HepG2 (cell line): ENCODE measurements at regions not wholly inside any gene's neighbourhood (a gene's known extent, or its start where the extent isn't known, plus 50 kb on each side); places are given as distances from the start of the nearest gene placed in this dataset.

Experiments
- ATAC-seq: fragments of 200-7000 bp; cut with Tn5 transposase; 3 replicates; pipeline ENCODE4 v1.9.1; 2020; ENCODE audit warnings: mild to moderate bottlenecking, moderate library complexity
- BruUV-seq: library from RNA; stranded (reverse); fragments of 400-500 nt; replicated peaks from 2 replicates; lab custom pipeline; 2021; lab: Mats Ljungman, UMichigan
- CTCF ChIA-PET: fragments of 300-600 bp; formaldehyde crosslinking; extraction: SDS; loops from one replicate; lab custom pipeline; 2021; ENCODE audit warnings: low total read pairs, inconsistent platforms, low intra/inter-chr PET ratio; lab: Yijun Ruan, JAX
- POLR2A ChIA-PET: fragments of 350-600 bp; sonication (Branson Sonifier 250); formaldehyde crosslinking; loops from one replicate; lab custom pipeline; 2020; ENCODE audit warnings: antibody characterized with exemption, inconsistent platforms; lab: Yijun Ruan, JAX
- DNase-seq: peaks from one replicate; pipeline ENCODE4 v3.0.0-alpha.2; 2015; ENCODE audit warnings: low spot score
- FAIRE-seq: peaks from 3 replicates; lab custom pipeline; 2011; peaks lifted over from hg19 to GRCh38; lab: Jason Lieb, UNC
- H2AFZ ChIP-seq: one replicate; pipeline ENCODE4 v1.6.1; 2011; ENCODE audit warnings: low read length, inconsistent platforms
- H3K27ac ChIP-seq: fragments of 300-600 bp; 3 replicates; pipeline ENCODE4 v1.8.0; 2011; ENCODE audit warnings: mixed run types, mild to moderate bottlenecking, mixed read lengths, low read length, inconsistent platforms; ENCODE audit not compliant: insufficient read depth; ENCODE audit errors: extremely low read length
- H3K27me3 ChIP-seq, 2 experiments: fragments of 200-600 bp in 1 of 2; 2 replicates in 1 of 2; 3 replicates in 1 of 2; pipeline versions ENCODE4 v1.6.0 to v1.8.0; 2011; ENCODE audit warnings: low read length in 2 of 2, mild to moderate bottlenecking in 2 of 2, moderate library complexity in 2 of 2, inconsistent platforms in 1 of 2; ENCODE audit not compliant: insufficient read depth in 2 of 2, control insufficient read depth in 1 of 2
- H3K36me3 ChIP-seq, 2 experiments: fragments of 200-600 bp in 1 of 2; replicated peaks in 1 of 2; 2 replicates in 1 of 2; 3 replicates in 1 of 2; pipeline versions ENCODE4 v1.5.1 to v1.8.0; 2011; ENCODE audit warnings: low read length in 2 of 2, inconsistent platforms in 1 of 2; ENCODE audit not compliant: insufficient read depth in 2 of 2, control insufficient read depth in 1 of 2
- H3K4me1 ChIP-seq: 2 replicates; pipeline ENCODE4 v1.5.1; 2012; ENCODE audit warnings: low read length, inconsistent platforms; ENCODE audit not compliant: insufficient read depth
- H3K4me2 ChIP-seq: 2 replicates; pipeline ENCODE4 v1.6.0; 2011; ENCODE audit warnings: low read depth, low read length, inconsistent platforms
- H3K4me3 ChIP-seq, 3 experiments: fragments of 200-600 bp in 1 of 3; sonication (generic), shearing (Covaris generic) in 1 of 3; replicated peaks in 1 of 3; 2 replicates each; pipeline ENCODE4 v1.5.1; 2011 to 2016; ENCODE audit warnings: low read length in 3 of 3, inconsistent platforms in 2 of 3, low read depth in 2 of 3, mild to moderate bottlenecking in 2 of 3, control low read depth in 1 of 3, mixed read lengths in 1 of 3; ENCODE audit not compliant: insufficient read depth in 1 of 3
- H3K79me2 ChIP-seq: one replicate; pipeline ENCODE4 v1.6.1; 2011; ENCODE audit warnings: low read length, inconsistent platforms; ENCODE audit not compliant: insufficient read depth
- H3K9ac ChIP-seq: 2 replicates; pipeline ENCODE4 v1.6.0; 2011; ENCODE audit warnings: mild to moderate bottlenecking, low read depth, low read length, inconsistent platforms; ENCODE audit not compliant: insufficient read depth
- H3K9me3 ChIP-seq: 2 replicates; pipeline ENCODE4 v1.5.1; 2012; ENCODE audit warnings: mild to moderate bottlenecking, low read length
- H4K20me1 ChIP-seq: 2 replicates; pipeline ENCODE4 v1.6.0; 2011; ENCODE audit warnings: inconsistent platforms, mild to moderate bottlenecking, low read length, moderate library complexity; ENCODE audit not compliant: insufficient read depth
- HNRNPK ChIP-seq: fragments of 200-400 bp; formaldehyde crosslinking; IDR thresholded peaks from 2 replicates; pipeline ENCODE4 v1.6.1; 2018; ENCODE audit warnings: low read length, low read depth, moderate library complexity, mild to moderate bottlenecking; ENCODE audit not compliant: poor library complexity, severe bottlenecking
- TOE1 ChIP-seq: sonication (generic); formaldehyde crosslinking; IDR thresholded peaks from 2 replicates; pipeline ENCODE4 v1.4.0; 2020; ENCODE audit warnings: mild to moderate bottlenecking, missing genetic modification reagents
- ZBTB7B ChIP-seq: sonication (generic); formaldehyde crosslinking; IDR thresholded peaks from 2 replicates; pipeline ENCODE4 v1.4.0; 2020; ENCODE audit warnings: missing genetic modification reagents
- whole genome bisulfite sequencing: methylation state at CpG from one replicate; pipeline ENCODE4 v1.1.6; 2017; ENCODE audit warnings: low lambda C conversion rate; 5-methylcytosine and 5-hydroxymethylcytosine counted together
- in situ Hi-C: cut with HindIII; loops from 2 replicates; pipeline ENCODE4 v1.10.0; 2017; ENCODE audit warnings: low pct_unique_long_range_greater_than_20kb; ENCODE audit not compliant: extremely low pct_ligation_motif_present
- intact Hi-C: fragments of 100-400 bp; cut with micrococcal nuclease; formaldehyde crosslinking; loops from one replicate; pipeline ENCODE4 v1.10.0; 2022; ENCODE audit not compliant: unreplicated experiment
- TF ChIP-seq, protein P1 (sequence below): sonication (generic); formaldehyde crosslinking; conservative IDR thresholded peaks from 2 replicates; pipeline ENCODE4 v1.8.0; 2022; ENCODE audit warnings: low read depth, missing genetic modification reagents

DNA sequence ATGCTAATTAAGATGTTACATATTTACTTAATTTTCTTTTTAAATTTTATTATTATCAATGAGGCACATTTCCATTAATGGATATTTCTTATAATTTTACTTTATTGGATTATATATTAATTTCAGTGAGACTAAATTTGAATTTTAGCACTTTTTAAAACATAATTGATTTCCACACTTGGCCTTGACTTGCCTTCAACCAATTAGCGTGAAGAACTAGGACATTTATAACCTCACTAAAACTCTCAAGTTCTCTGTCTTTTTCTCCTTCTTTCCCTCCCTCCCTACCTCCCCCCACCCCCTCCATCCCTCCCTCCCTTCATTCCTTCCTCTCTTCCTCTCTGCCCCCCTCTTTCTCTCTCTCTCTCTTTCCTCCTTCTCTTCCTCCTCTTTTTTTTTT lies 1618.1 kb downstream of the C4orf33 start:
- in situ Hi-C loops: no loop called here
- H3K79me2 ChIP-seq: no peaks in the 10 kb centered on the region
- H3K4me1 ChIP-seq: no peaks in the 10 kb centered on the region
- H3K9ac ChIP-seq: no peak overlapping the region
- TF ChIP-seq, protein P1, sequence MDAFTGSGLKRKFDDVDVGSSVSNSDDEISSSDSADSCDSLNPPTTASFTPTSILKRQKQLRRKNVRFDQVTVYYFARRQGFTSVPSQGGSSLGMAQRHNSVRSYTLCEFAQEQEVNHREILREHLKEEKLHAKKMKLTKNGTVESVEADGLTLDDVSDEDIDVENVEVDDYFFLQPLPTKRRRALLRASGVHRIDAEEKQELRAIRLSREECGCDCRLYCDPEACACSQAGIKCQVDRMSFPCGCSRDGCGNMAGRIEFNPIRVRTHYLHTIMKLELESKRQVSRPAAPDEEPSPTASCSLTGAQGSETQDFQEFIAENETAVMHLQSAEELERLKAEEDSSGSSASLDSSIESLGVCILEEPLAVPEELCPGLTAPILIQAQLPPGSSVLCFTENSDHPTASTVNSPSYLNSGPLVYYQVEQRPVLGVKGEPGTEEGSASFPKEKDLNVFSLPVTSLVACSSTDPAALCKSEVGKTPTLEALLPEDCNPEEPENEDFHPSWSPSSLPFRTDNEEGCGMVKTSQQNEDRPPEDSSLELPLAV (CRISPR knock-in tag): no peak
- peak; percentile 67 for TF ChIP-seq HNRNPK
- FAIRE-seq (no peak), DNase-seq (no peak), ATAC-seq (no peak)
- no TSS peak for BruUV-seq
- ChIA-PET CTCF (no interaction called here), POLR2A (no interaction called here)
- no peaks in the 10 kb centered on the region for H3K9me3 ChIP-seq
- no peak overlapping the region for H3K4me3 ChIP-seq
- H3K4me2 ChIP-seq: no peak overlapping the region
- no peak overlapping the region for H3K27ac ChIP-seq
- 0% methylated on average over 1 of the region's 1 CpG for WGBS
- no peak overlapping the region for H2AFZ ChIP-seq
- no peaks in the 10 kb centered on the region for H3K36me3 ChIP-seq
- intact Hi-C loops: no loop called here
- H3K27me3 ChIP-seq: no peaks in the 10 kb centered on the region
- H4K20me1 ChIP-seq: no peaks in the 10 kb centered on the region

DNA sequence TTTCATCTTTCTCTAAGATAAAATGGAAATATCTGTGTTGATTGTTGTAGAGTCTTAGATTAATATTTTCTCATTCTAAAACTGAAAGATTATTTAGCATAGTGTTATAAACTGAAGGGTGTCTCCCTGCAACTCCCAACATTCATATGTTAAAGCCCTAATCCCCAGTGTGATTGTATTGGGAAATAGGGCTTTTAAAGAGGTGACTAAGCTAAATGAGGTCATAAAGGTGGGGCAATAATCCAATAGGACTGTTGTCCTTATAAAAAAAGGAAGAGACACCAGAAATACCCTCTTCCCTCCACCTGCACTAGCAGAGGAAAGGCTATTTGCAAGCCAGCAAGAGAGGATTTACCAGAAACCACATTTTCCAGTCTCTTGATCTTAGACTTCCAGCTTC lies 1626.4 kb downstream of the C4orf33 start:
- Histone ChIP-seq H3K27me3 (no peaks in the 10 kb centered on the region; a peak in 1 of 5 replicates), H3K4me1 (no peaks in the 10 kb centered on the region), H2AFZ (no peak overlapping the region), H3K36me3 (no peaks in the 10 kb centered on the region), H4K20me1 (no peaks in the 10 kb centered on the region), H3K79me2 (no peaks in the 10 kb centered on the region), H3K9ac (no peak overlapping the region), H3K9me3 (no peaks in the 10 kb centered on the region), H3K27ac (no peak overlapping the region), H3K4me3 (no peak overlapping the region), H3K4me2 (no peak overlapping the region)
- FAIRE-seq: no peak
- TF ChIP-seq ZBTB7B (CRISPR knock-in tag) (no peak), TOE1 (CRISPR knock-in tag) (no peak)
- in situ Hi-C loops: no loop called here
- intact Hi-C loops: no loop called here
- ChIA-PET POLR2A (no interaction called here), CTCF (no interaction called here)
- BruUV-seq: no TSS peak
- DNase-seq: no peak
- ATAC-seq: no peak
